Spinal cord (tissue), 9 donors: ENCODE measurements at regions not wholly inside any gene's neighbourhood (a gene's known extent, or its start where the extent isn't known, plus 50 kb on each side); places are given as distances from the start of the nearest gene placed in this dataset.

Experiments
- DNase-seq, 6 donors: peaks; one replicate each; pipeline versions ENCODE4 v3.0.0 to v3.0.0-alpha.2; 2013 to 2015; ENCODE audit warnings: low spot score in 6 of 6, low read depth in 4 of 6
- H3K27ac ChIP-seq: one replicate; pipeline ENCODE4 v1.5.1; 2013; ENCODE audit warnings: low read depth, low read length, control low read depth
- H3K27me3 ChIP-seq: one replicate; pipeline ENCODE4 v1.6.1; 2013; ENCODE audit warnings: low read length; ENCODE audit not compliant: control insufficient read depth, insufficient read depth
- H3K36me3 ChIP-seq: one replicate; pipeline ENCODE4 v1.6.1; 2013; ENCODE audit warnings: low read length; ENCODE audit not compliant: control insufficient read depth, insufficient read depth
- H3K4me1 ChIP-seq: one replicate; pipeline ENCODE4 v1.6.1; 2013; ENCODE audit warnings: low read length; ENCODE audit not compliant: control insufficient read depth, insufficient read depth
- H3K4me3 ChIP-seq: one replicate; pipeline ENCODE4 v1.5.1; 2013; ENCODE audit warnings: low read depth, low read length, control low read depth
- H3K9me3 ChIP-seq: one replicate; pipeline ENCODE4 v1.6.1; 2013; ENCODE audit warnings: low read length; ENCODE audit not compliant: control insufficient read depth, insufficient read depth
- WGBS: methylation state at CpG from one replicate; pipeline ENCODE4 v1.1.5; 2013; ENCODE audit warnings: missing lambda C conversion rate; ENCODE audit not compliant: insufficient coverage; 5-methylcytosine and 5-hydroxymethylcytosine counted together
- donor health status: healthy.

DNA sequence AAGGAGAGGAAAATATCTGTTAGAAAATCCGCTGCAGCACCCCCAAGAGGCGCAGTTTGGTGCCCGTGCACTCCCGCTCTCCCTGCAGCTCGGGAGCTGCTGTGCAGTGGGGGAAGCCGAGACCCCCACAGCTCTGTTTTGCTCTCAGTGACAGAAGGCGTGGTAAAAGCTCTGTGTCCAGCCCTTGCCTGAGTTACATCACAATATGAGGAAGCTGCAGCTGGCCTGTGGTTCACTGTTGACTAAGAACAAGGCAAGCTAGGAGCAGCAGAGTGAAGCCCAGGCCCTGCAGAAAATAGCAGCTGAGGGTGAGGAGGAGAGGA is 88.5 kb upstream of the ADRA2C start:
- Histone ChIP-seq H3K36me3 (no peaks in the 10 kb centered on the region), H3K27me3 (peaks cover 2% of the 10 kb centered on the region), H3K4me1 (peaks cover 22% of the 10 kb centered on the region), H3K27ac (no peak overlapping the region), H3K9me3 (no peaks in the 10 kb centered on the region), H3K4me3 (no peak overlapping the region)
- 37% methylated on average over 7 of the region's 7 CpGs for WGBS
- no peak for DNase-seq

DNA sequence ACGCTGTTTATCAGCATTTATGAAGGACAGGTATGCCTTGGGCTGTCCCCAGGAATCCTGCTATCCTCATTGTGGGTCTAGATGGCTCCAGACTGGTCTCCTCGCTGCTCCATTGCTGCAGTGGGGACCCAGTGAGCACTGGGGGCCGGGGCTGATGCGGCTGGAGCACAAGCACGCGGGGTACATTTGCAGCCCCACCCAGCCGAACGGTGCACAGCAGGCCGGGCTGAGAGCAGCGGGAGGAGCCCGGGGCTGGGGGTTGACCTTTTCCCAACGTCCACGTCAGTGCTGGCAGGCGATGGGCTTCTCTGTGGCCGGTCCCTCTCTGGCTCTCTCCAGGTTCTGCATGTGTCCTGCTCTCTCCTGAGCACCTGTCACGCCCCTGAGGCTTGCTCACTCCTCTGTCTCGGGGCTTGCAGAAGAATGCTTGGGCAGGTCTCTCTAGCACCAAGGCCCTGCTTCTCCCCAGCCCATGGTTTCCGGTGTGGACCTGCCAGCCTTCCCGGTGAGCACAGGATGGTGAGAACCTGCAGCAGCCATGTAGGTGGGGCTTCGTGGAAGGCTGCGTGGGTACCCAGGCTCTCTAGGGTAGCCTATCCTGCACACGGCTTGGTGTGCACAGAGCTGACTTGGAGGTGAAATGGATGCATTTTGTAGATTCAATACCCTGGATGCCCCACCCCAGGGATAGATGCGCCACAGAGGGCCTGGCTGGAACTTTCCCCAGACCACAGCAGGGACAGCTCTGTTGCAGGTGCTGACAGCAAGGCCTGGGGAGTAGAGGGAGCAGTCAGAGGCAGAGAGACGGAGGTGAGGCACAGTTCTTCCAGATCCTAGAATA is 89.1 kb upstream of the ADRA2C start:
- WGBS, result 79% methylated on average over 24 of the region's 24 CpGs
- H3K27me3 ChIP-seq, result peaks cover 2% of the 10 kb centered on the region
- no peak overlapping the region for H3K4me3 ChIP-seq
- H3K9me3 ChIP-seq, result no peaks in the 10 kb centered on the region
- H3K36me3 ChIP-seq, result no peaks in the 10 kb centered on the region
- H3K27ac ChIP-seq, result no peak overlapping the region
- peaks cover 22% of the 10 kb centered on the region for H3K4me1 ChIP-seq
- no peak for DNase-seq

DNA sequence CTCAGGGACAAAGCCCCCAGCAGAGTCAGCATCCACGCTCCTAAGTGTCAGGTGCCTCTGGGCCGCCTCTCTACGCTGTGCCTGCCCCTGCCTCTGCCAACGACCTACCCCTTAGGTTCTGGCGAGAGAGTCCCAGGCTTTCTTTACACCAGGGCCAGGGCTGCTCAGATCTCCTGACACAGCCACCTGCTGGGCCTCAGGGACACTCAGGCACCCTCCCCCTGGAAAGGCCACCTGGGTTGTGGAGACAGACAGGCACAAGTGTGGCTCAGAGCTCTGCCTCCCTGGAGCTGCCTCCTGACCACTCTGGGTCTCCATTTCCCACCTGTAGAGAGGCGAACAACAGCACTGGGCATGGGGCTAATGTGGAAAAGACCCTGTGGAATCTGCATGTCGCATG is 90.0 kb upstream of the ADRA2C start:
- peaks cover 2% of the 10 kb centered on the region for H3K27me3 ChIP-seq
- H3K36me3 ChIP-seq, result no peaks in the 10 kb centered on the region
- no peaks in the 10 kb centered on the region for H3K9me3 ChIP-seq
- no peak overlapping the region for H3K27ac ChIP-seq
- DNase-seq, result no peak
- peaks cover 22% of the 10 kb centered on the region for H3K4me1 ChIP-seq
- WGBS, result 86% methylated on average over 7 of the region's 7 CpGs
- H3K4me3 ChIP-seq, result no peak overlapping the region

DNA sequence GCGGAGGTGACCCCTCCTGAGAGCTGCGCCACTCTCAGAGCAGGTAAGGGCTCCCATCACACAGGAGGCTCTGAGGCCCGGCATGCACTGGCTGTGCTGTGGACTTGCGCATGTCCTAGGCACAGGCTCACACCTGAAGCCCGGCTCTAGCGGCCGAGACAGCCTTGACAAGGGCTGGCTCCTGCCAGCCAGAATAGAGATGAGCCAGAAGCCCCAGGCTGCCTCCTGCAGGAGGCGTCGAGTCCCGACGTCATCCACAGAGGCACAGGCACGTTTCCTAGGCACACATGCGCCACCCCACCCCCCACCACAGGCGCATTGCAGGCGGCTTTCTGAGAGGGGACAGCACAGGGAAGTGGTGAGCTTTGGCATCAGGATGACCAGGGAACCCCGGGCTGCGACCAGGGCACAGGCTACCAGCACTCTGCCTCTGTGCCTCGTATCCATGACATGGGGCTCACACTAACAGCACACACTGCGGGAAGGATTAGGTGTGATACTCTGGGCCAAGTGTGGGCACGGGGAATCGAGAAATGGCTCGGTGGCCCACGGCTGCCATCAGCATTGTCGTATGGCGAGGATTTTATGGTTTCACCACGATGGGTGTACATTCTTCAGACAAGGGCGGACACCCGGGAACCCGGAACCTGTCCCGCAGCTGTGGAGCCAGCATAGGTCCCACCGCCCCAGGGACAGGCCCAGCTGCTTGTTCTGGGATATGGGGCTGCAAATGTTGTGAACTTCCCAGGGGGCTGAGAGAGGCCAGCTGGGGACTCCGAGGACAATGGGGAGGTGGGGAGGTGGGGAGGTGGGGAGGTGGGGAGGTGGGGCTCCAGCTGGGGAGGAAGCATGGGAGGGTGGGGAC is 90.7 kb upstream of the ADRA2C start:
- H3K27me3 ChIP-seq, result peaks cover 2% of the 10 kb centered on the region
- WGBS, result 79% methylated on average over 26 of the region's 32 CpGs
- no peak for DNase-seq

DNA sequence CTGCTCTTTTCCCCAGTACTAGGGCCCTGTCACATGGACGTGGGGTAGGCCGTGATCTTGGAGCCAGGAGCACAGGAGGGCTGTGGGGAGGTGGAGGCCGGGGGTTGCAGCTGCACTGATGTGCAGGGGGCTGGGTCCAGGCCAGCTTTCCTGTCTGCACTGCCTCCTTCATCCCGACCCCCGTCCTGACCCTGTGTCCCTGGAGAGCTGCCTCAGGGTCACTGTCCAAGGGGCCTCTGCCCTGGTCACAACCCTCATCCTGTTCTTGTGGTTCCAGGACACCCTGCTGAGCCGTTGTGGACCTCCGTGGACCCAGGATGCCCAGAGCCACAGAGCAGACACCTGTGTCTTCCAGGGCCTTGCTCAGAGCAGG is 91.7 kb upstream of the ADRA2C start:
- DNase-seq, result no peak
- Histone ChIP-seq H3K9me3 (no peaks in the 10 kb centered on the region), H3K27me3 (peaks cover 2% of the 10 kb centered on the region), H3K4me3 (no peak overlapping the region), H3K36me3 (no peaks in the 10 kb centered on the region), H3K27ac (no peak overlapping the region), H3K4me1 (peaks cover 22% of the 10 kb centered on the region)
- 77% methylated on average over 7 of the region's 7 CpGs for WGBS

More for the DNA sequence above, 90.7 kb upstream of the ADRA2C start:
- Histone ChIP-seq H3K9me3 (no peaks in the 10 kb centered on the region), H3K4me3 (no peak overlapping the region), H3K36me3 (no peaks in the 10 kb centered on the region), H3K4me1 (peaks cover 22% of the 10 kb centered on the region), H3K27ac (no peak overlapping the region)

DNA sequence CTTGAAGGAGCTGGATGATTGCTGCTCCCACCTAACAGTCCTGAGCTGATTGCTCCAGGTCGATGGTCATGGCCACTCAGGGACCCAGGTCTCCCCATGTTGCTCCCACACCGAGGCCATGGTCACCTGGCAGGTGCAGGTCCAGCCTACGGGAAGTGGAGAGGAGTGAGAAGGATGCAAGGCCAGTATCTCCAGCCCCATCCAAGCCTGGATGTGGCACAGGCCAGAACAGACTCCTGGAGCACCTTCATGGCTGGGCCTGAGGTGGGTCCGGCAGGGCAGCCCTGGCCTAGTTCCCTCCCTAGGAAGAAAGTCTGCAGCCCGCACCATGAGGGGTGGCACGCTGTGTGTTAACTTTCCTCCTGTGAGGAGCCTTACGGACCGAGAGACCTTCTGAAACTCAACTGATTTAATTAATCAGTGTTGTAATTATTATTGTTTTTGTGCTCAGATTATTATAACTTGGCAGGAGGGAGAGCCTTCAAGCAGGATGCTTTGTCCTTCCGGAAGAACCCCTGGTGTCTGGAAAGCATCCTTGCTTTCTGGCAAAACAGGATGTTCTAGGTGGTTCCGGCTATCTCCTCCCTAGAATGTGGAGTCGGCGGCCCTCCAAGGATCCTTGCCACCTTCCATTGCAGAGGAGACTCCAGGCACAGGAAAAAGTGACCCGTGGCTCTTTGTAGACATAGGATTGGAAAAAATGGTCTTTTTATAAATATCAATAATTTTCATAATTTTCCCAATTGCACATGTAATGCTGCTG is 92.3 kb upstream of the ADRA2C start:
- Histone ChIP-seq H3K4me1 (peaks cover 19% of the 10 kb centered on the region), H3K4me3 (no peak overlapping the region), H3K36me3 (no peaks in the 10 kb centered on the region), H3K9me3 (no peaks in the 10 kb centered on the region), H3K27ac (no peak overlapping the region), H3K27me3 (peaks cover 2% of the 10 kb centered on the region)
- DNase-seq, result no peak
- 88% methylated on average over 8 of the region's 13 CpGs for WGBS

DNA sequence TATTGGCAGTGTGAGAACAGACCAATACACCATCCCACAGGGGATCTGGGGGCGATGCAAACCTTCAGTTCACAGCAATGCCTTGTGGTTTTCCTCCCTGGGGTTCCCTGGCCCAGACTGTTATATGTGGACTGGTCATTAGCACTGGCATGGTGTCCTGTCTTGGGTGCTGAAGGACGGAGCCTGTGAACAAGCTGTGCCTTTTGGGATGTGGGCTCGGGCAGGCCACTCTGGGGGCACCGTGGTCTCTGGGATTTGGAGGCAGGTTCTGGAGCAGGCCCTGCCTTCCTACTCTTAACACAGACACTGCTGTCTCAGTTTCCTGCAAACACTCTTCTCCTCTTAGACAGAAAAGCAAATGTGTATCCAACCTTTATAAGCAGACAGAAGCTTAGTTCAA is 93.0 kb upstream of the ADRA2C start:
- H3K9me3 ChIP-seq, result no peaks in the 10 kb centered on the region
- DNase-seq, result no peak
- peaks cover 19% of the 10 kb centered on the region for H3K4me1 ChIP-seq
- peaks cover 2% of the 10 kb centered on the region for H3K27me3 ChIP-seq
- 91% methylated on average over 3 of the region's 4 CpGs for WGBS
- no peak overlapping the region for H3K27ac ChIP-seq
- no peaks in the 10 kb centered on the region for H3K36me3 ChIP-seq
- H3K4me3 ChIP-seq, result no peak overlapping the region

DNA sequence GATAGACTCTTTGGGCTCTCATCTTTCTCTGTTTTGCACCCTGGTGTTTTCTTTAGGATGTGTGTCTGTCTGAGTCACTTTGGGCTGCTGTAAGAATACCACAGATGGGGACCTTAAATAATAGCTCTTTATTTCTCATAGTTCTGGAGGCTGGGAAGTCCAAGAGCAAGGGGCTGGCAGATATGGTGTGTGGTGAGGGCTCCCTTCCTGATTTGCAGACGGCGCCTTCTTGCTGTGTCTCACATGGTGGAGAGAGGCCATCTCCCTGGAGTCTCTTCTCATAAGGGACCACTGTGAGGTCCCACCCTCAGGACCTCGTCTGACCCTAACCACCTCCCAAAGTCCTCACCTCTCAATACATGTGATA is 93.7 kb upstream of the ADRA2C start:
- Histone ChIP-seq H3K9me3 (no peaks in the 10 kb centered on the region), H3K36me3 (no peaks in the 10 kb centered on the region), H3K27ac (no peak overlapping the region), H3K4me1 (peaks cover 18% of the 10 kb centered on the region), H3K27me3 (peaks cover 2% of the 10 kb centered on the region), H3K4me3 (no peak overlapping the region)
- no CpG with 5 or more reads among the region's 3 CpGs for WGBS
- no peak for DNase-seq

DNA sequence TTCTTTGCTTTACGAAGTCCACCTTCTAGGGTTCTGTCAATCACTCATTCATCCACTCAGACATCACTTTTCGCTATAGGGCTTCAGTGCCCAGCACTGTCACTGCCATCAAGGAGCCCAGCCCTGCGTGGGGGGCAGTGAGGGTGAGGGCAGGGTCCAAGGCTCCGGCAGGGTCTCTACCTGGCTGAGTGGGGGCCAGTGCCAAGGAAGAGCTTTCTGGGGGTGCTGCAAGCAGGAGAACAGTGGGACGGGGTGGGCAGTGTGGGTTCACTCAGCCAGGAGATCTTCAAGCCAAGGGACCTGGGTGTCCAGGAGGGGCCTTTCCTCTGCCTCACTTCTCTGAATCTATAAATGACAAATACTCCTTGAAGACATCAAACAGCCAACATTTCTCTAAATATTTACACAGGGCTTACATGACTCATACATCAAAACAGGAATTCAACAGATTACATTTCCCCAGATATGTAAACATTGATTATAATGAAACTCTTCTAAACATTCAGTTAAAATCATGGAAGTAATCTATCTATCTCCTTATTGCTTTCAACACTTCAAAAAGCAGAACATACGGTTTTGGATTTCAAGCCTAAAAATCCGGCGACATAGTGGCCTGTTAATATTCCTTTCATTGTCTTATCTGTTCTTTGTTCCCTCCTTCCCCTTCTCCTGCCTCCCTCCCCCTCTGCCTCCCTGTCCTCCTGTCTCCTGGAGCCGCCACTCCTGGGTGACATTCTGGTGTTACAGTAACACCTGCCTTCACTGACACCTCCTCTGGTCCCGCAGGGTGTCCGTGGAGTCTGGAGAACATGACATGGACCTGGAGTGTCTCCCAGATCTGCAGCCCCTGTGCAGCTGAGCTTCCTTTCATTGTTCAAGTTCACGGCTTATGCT is 94.4 kb upstream of the ADRA2C start:
- Histone ChIP-seq H3K27me3 (peaks cover 2% of the 10 kb centered on the region), H3K36me3 (no peaks in the 10 kb centered on the region), H3K4me3 (no peak overlapping the region), H3K4me1 (peaks cover 11% of the 10 kb centered on the region), H3K27ac (no peak overlapping the region), H3K9me3 (no peaks in the 10 kb centered on the region)
- no peak for DNase-seq
- WGBS, result 92% methylated on average over 9 of the region's 12 CpGs
